Progenitor cell of endocrine pancreas (in vitro differentiated cells): ENCODE measurements at regions not wholly inside any gene's neighbourhood (a gene's known extent, or its start where the extent isn't known, plus 50 kb on each side); places are given as distances from the start of the nearest gene placed in this dataset.
"Not testable (repeated sequence)": the region's sequence is repeated elsewhere in the genome, so short reads cannot be mapped to it uniquely, and the experiment has no call there.

Experiments
- DNase-seq: peaks from one replicate; pipeline ENCODE4 v3.0.0; 2021; ENCODE audit warnings: low spot score; ENCODE audit not compliant: unreplicated experiment
- H3K27ac Mint-ChIP-seq: 2 replicates; pipeline ENCODE4 v1.8.0; 2021; ENCODE audit warnings: mild to moderate bottlenecking, moderate library complexity, mixed read lengths
- H3K27me3 Mint-ChIP-seq: 2 replicates; pipeline ENCODE4 v1.8.0; 2021; ENCODE audit warnings: mixed read lengths
- H3K36me3 Mint-ChIP-seq: 2 replicates; pipeline ENCODE4 v1.8.0; 2022; ENCODE audit warnings: mixed read lengths; ENCODE audit not compliant: insufficient read depth
- H3K4me1 Mint-ChIP-seq: 2 replicates; pipeline ENCODE4 v1.8.0; 2021; ENCODE audit warnings: low read depth, mixed read lengths
- H3K4me3 Mint-ChIP-seq: 2 replicates; pipeline ENCODE4 v1.8.0; 2021; ENCODE audit warnings: low read depth, mild to moderate bottlenecking, moderate library complexity, mixed read lengths
- H3K9me3 Mint-ChIP-seq: 2 replicates; pipeline ENCODE4 v1.8.0; 2021; ENCODE audit warnings: low read depth, mixed read lengths
- TF ChIP-seq, protein P1 (sequence below): fragments of 200-600 bp; sonication (generic); IDR thresholded peaks from one replicate; pipeline ENCODE4 v1.5.0; 2021; ENCODE audit warnings: antibody characterized with exemption, mild to moderate bottlenecking; ENCODE audit not compliant: unreplicated experiment

DNA sequence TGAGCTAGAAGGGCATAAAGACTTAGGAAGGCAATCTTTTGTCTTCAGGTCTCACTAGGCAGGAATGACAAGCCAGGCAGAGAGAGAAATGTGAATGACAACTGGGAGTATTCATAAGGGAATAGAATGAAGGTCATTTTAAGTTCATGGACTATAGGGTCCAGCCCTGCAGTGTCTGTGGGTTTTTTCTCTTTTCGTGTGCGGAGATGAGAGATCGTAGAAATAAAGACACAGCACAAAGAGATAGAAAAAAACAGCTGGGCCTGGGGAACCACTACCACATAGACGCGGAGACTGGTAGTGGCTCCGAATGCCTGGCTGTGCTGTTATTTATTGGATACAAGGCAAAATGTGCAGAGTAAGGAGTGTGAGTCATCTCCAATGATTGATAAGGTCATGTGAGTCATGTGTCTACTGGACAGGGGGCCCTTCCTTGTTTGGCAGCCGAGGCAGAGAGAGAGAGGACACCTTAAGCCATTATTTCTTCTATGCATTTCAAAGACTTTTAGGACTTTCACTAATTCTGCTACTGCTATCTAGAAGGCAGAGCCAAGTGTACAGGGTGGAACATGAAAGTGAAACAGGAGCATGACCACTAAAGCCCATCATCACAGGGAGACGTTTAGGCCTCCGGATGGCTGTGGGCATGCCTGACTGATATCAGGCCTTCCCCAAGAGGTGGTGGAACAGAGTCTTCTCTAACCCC, 921.8 kb upstream of the PCDH10 start:
- no peak for DNase-seq
- no peaks in the 10 kb centered on the region for H3K4me1 Mint-ChIP-seq
- H3K27ac Mint-ChIP-seq, result no peak overlapping the region
- H3K9me3 Mint-ChIP-seq, result peaks cover 21% of the 10 kb centered on the region
- no peak overlapping the region for H3K4me3 Mint-ChIP-seq
- H3K36me3 Mint-ChIP-seq, result no peaks in the 10 kb centered on the region
- TF ChIP-seq, protein P1, sequence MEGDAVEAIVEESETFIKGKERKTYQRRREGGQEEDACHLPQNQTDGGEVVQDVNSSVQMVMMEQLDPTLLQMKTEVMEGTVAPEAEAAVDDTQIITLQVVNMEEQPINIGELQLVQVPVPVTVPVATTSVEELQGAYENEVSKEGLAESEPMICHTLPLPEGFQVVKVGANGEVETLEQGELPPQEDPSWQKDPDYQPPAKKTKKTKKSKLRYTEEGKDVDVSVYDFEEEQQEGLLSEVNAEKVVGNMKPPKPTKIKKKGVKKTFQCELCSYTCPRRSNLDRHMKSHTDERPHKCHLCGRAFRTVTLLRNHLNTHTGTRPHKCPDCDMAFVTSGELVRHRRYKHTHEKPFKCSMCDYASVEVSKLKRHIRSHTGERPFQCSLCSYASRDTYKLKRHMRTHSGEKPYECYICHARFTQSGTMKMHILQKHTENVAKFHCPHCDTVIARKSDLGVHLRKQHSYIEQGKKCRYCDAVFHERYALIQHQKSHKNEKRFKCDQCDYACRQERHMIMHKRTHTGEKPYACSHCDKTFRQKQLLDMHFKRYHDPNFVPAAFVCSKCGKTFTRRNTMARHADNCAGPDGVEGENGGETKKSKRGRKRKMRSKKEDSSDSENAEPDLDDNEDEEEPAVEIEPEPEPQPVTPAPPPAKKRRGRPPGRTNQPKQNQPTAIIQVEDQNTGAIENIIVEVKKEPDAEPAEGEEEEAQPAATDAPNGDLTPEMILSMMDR, result no peak
- H3K27me3 Mint-ChIP-seq, result no peaks in the 10 kb centered on the region

DNA sequence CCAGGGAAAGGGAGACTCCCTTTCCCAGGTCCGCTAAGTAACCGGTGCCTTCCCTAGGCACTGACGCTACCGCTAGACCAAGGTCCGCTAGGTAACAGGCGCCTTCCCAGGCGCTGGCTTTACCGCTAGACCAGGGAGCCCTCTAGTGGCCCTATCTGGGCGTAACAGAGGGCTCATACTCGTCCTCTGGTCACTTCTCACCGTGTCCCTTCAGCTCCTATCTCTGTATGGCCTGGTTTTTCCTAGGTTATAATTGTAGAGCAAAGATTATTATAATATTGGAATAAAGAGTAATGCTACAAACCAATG, 921.3 kb upstream of the PCDH10 start:
- H3K4me3 Mint-ChIP-seq, H3K27ac Mint-ChIP-seq, H3K27me3 Mint-ChIP-seq, H3K36me3 Mint-ChIP-seq, H3K4me1 Mint-ChIP-seq: not testable (repeated sequence)
- DNase-seq, result peak; percentile 53
- TF ChIP-seq, protein P1, result peak; percentile 79
- peaks cover 19% of the 10 kb centered on the region for H3K9me3 Mint-ChIP-seq

GRCh38 chr4:132228676-132229075, 920.4 kb upstream of the PCDH10 start:
- Mint-ChIP-seq H3K27ac (no peak overlapping the region), H3K4me3 (no peak overlapping the region), H3K9me3 (peaks cover 16% of the 10 kb centered on the region), H3K4me1 (no peaks in the 10 kb centered on the region), H3K36me3 (no peaks in the 10 kb centered on the region), H3K27me3 (no peaks in the 10 kb centered on the region)
- DNase-seq, result no peak
- TF ChIP-seq, protein P1, result no peak

DNA sequence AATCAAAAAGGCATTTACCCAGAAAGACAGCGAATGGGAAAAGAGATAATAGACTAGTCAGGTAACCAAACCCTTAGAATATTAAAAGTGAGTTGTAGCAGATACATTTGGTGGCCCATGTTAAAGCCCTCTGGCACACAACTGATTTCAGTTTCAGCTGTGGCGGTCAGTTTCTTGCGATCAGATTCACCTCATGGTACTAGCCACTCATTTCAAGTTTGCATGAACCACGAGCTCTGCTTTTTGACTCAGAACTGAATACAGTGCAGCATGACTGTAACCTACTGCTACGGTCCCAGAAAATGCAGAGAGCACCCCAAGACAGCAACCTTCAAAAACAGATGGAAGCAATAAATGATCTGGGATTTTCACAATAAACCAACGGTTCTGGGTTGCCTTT, 919.1 kb upstream of the PCDH10 start:
- H3K36me3 Mint-ChIP-seq, result no peaks in the 10 kb centered on the region
- TF ChIP-seq, protein P1, result no peak
- H3K27ac Mint-ChIP-seq, result no peak overlapping the region
- no peaks in the 10 kb centered on the region for H3K4me1 Mint-ChIP-seq
- H3K4me3 Mint-ChIP-seq, result no peak overlapping the region
- peaks cover 16% of the 10 kb centered on the region for H3K9me3 Mint-ChIP-seq
- no peak for DNase-seq
- H3K27me3 Mint-ChIP-seq, result no peaks in the 10 kb centered on the region

DNA sequence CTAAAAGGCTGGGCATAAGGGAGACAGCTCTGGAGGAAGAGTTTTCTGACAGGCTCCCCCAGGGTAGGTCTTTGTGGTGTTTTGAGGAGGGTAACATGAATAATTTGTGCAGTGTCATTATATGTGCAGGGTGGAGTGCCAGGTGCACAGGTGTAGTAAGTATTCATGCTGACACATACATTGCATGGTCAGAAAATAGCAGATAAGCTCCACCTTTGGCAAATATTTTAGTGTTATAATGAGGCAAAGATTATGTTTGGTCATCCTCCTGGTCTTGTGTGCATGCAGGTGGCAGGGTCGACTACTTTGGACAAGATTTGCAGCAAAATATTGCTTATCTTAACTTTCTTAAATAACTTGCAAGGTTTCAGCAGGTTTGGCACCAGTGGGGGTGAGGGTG, 910.4 kb upstream of the PCDH10 start:
- Mint-ChIP-seq H3K4me1 (no peaks in the 10 kb centered on the region), H3K27ac (no peak overlapping the region), H3K9me3 (peaks cover 11% of the 10 kb centered on the region), H3K36me3 (no peaks in the 10 kb centered on the region), H3K27me3 (no peaks in the 10 kb centered on the region), H3K4me3 (no peak overlapping the region)
- no peak for DNase-seq
- TF ChIP-seq, protein P1, result no peak
